Upper lobe of left lung (tissue), 6 donors: ENCODE measurements at regions not wholly inside any gene's neighbourhood (a gene's known extent, or its start where the extent isn't known, plus 50 kb on each side); places are given as distances from the start of the nearest gene placed in this dataset.

Source experiments
- ATAC-seq, 2 donors: fragments of 200-7000 bp; cut with Tn5 transposase; one replicate each; pipeline ENCODE4 v1.9.1; 2022; ENCODE audit warnings: mild to moderate bottlenecking in 2 of 2, moderate library complexity in 2 of 2; ENCODE audit not compliant: low FRiP score in 2 of 2
- DNase-seq, 2 donors: peaks; one replicate each; pipeline ENCODE4 v3.0.0-alpha.2; 2019 to 2020
- H3K27ac ChIP-seq, 4 donors: fragments of 200-600 bp; sonication (generic); one replicate each; pipeline ENCODE4 v1.5.1; 2016 to 2019
- H3K27me3 ChIP-seq, 4 donors: fragments of 200-600 bp; sonication (generic); one replicate each; pipeline ENCODE4 v1.5.1; 2017 to 2019
- H3K36me3 ChIP-seq, 4 donors: fragments of 200-600 bp; sonication (generic); one replicate each; pipeline ENCODE4 v1.5.1; 2016 to 2019
- H3K4me1 ChIP-seq, 4 donors: fragments of 200-600 bp; sonication (generic); one replicate each; pipeline ENCODE4 v1.5.1; 2018 to 2019
- H3K4me3 ChIP-seq, 4 donors: fragments of 200-600 bp; sonication (generic); one replicate each; pipeline ENCODE4 v1.5.1; 2017 to 2019; ENCODE audit warnings: mild to moderate bottlenecking in 2 of 4, moderate library complexity in 1 of 4
- H3K9me3 ChIP-seq, 4 donors: fragments of 200-600 bp; sonication (generic); one replicate each; pipeline ENCODE4 v1.5.1; 2018 to 2019
- EP300 ChIP-seq, 4 donors: sonication (generic); formaldehyde crosslinking; IDR thresholded peaks; one replicate each; pipeline ENCODE4 v1.5.1; 2017; ENCODE audit warnings: antibody characterized with exemption in 4 of 4, control low read depth in 2 of 4
- POLR2A ChIP-seq, 4 donors: fragments of 450-650 bp; IDR thresholded peaks; one replicate each; pipeline ENCODE4 v1.5.1; 2016 to 2017; ENCODE audit warnings: antibody characterized with exemption in 4 of 4, mild to moderate bottlenecking in 2 of 4
- POLR2AphosphoS5 ChIP-seq, 2 donors: sonication (generic); formaldehyde crosslinking; IDR thresholded peaks; one replicate each; pipeline ENCODE4 v1.5.1; 2017; ENCODE audit warnings: antibody characterized with exemption in 2 of 2
- WGBS, 2 donors: methylation state at CpG; one replicate each; pipeline ENCODE4 v1.1.5; 2017 to 2018; 5-methylcytosine and 5-hydroxymethylcytosine counted together
- TF ChIP-seq, protein P1 (sequence below), 6 experiments: fragments of 450-650 bp in 4 of 6; fragments of 200-600 bp in 2 of 6; sonication (generic) in 2 of 6; IDR thresholded peaks; one replicate each; pipeline ENCODE4 v1.5.1; 2016 to 2019; ENCODE audit warnings: antibody characterized with exemption in 6 of 6
- donor health status: DM: no; HTN: no; CAD: no; lungs with moderate emphysema.
- donor health status: DM: no; HTN: yes; CAD: no; lungs with severe emphysema.

DNA sequence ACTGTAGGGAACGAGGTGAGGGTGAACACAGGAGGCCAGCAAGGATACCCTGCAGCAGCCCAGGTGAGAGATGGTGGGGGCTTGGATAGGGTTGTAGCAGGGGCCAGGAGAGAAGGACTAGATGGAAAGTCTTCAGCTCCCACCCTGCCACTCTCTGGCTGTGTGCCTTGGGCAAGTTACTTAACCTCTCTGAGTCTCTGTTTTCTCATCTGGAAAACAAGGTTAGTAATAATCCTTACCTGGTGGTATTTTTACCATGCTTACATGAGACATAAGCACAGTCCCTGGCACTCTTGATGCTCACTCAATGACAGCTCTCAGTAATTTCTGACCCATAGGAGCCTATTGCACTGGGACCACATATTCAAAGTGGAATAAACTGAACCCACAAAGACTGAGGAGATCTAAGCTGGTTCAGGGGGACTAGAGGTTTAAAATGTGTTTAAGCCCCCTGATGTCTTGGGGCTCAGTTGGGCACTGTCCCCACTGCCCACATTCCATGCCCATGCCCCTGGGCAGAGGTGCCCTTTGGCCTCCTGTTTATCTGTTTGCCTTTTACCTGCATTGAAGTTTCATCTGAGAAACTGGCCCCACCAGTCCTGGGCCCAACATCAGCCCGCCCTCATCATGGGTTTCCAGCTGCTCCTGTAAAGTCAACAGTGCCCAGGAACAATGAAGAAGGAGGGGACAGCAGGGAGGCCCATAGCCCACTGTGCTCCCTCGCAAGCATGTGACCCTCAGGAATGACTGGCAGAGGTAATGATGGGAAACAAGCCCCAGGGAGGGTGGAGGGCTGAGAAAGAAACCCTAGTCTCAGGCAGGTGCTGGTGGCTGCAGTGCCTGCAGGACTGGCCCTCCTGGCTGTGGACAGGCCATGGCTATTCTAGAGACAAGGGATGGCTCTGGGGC is 104.0 kb downstream of the VEGFA start:
- 79 to 86% methylated on average over 2 to 3 of the region's 3 CpGs for WGBS, 2 donors
- no peak for TF ChIP-seq POLR2A (IDR thresholded peaks at IDR 0.05)
- TF ChIP-seq, protein P1, sequence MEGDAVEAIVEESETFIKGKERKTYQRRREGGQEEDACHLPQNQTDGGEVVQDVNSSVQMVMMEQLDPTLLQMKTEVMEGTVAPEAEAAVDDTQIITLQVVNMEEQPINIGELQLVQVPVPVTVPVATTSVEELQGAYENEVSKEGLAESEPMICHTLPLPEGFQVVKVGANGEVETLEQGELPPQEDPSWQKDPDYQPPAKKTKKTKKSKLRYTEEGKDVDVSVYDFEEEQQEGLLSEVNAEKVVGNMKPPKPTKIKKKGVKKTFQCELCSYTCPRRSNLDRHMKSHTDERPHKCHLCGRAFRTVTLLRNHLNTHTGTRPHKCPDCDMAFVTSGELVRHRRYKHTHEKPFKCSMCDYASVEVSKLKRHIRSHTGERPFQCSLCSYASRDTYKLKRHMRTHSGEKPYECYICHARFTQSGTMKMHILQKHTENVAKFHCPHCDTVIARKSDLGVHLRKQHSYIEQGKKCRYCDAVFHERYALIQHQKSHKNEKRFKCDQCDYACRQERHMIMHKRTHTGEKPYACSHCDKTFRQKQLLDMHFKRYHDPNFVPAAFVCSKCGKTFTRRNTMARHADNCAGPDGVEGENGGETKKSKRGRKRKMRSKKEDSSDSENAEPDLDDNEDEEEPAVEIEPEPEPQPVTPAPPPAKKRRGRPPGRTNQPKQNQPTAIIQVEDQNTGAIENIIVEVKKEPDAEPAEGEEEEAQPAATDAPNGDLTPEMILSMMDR (IDR thresholded peaks at IDR 0.05), result no peak
- TF ChIP-seq POLR2AphosphoS5 (IDR thresholded peaks at IDR 0.05), result no peak
- no peak for TF ChIP-seq EP300 (IDR thresholded peaks at IDR 0.05)
- Histone ChIP-seq H3K27me3 (no peaks in the 10 kb centered on the region), H3K9me3 (no peaks in the 10 kb centered on the region), H3K4me1 (peaks cover 0 to 13% (median 0%) of the 10 kb centered on the region in 4 donors), H3K27ac (no peak overlapping the region), H3K4me3 (no peak overlapping the region), H3K36me3 (no peaks in the 10 kb centered on the region)
- peak in 1 of 2 donors; percentile 45 for DNase-seq
- no peak for ATAC-seq

GRCh38 chr6:43871933-43872332 is 101.9 kb downstream of the VEGFA start:
- no peak overlapping the region for H3K27ac ChIP-seq
- peak in 1 of 2 donors; percentile 51 for ATAC-seq
- 82 to 85% methylated on average over 4 of the region's 4 CpGs for WGBS, 2 donors

DNA sequence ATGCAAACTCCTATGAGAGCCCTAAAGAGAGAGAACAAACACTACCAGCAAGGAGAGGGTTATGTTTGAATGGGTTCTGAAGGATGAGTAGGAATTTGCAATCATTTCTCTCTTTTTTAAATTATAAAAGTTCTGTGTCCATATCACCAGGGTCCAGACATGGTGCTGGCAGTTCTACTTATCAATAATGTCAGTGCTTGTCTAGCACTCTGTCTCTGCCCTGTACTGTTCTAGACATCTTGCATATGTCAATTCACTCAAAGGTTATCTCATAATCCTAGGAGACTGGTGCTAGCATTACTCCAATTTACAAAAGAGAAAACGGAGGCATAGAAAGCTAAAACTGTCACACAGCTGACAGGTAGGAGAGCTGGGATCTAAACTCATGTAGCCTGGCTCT is 101.3 kb downstream of the VEGFA start:
- Histone ChIP-seq H3K9me3 (no peaks in the 10 kb centered on the region), H3K27ac (no peak overlapping the region), H3K4me3 (no peak overlapping the region), H3K36me3 (no peaks in the 10 kb centered on the region), H3K27me3 (no peaks in the 10 kb centered on the region), H3K4me1 (peaks cover 0 to 13% (median 0%) of the 10 kb centered on the region in 4 donors)
- no peak for ATAC-seq
- no peak for DNase-seq
- TF ChIP-seq, protein P1 (IDR thresholded peaks at IDR 0.05), result no peak
- no peak for TF ChIP-seq POLR2AphosphoS5 (IDR thresholded peaks at IDR 0.05)
- no peak for TF ChIP-seq EP300 (IDR thresholded peaks at IDR 0.05)
- no peak for TF ChIP-seq POLR2A (IDR thresholded peaks at IDR 0.05)
- WGBS, 2 donors, result 47 to 71% methylated on average over 1 of the region's 1 CpG

More at GRCh38 chr6:43871933-43872332, 101.9 kb downstream of the VEGFA start:
- H3K27me3 ChIP-seq, result no peaks in the 10 kb centered on the region
- DNase-seq, result peak in 1 of 2 donors; percentile 80
- H3K4me1 ChIP-seq, result peaks cover 0 to 13% (median 0%) of the 10 kb centered on the region in 4 donors
- H3K36me3 ChIP-seq, result no peaks in the 10 kb centered on the region
- H3K4me3 ChIP-seq, result no peak overlapping the region
- H3K9me3 ChIP-seq, result no peaks in the 10 kb centered on the region
- TF ChIP-seq POLR2A (IDR thresholded peaks at IDR 0.05) (no peak), POLR2AphosphoS5 (IDR thresholded peaks at IDR 0.05) (peak in 1 of 2 donors; percentile 11), EP300 (IDR thresholded peaks at IDR 0.05) (peak in 1 of 4 donors; percentile 34)
- TF ChIP-seq, protein P1 (IDR thresholded peaks at IDR 0.05), result peak in 2 of 6 experiments; percentile 16 to 45

GRCh38 chr6:43870660-43871061 is 100.7 kb downstream of the VEGFA start:
- Histone ChIP-seq H3K4me3 (no peak overlapping the region), H3K9me3 (no peaks in the 10 kb centered on the region), H3K27me3 (no peaks in the 10 kb centered on the region), H3K4me1 (peaks cover 0 to 13% (median 0%) of the 10 kb centered on the region in 4 donors), H3K27ac (no peak overlapping the region), H3K36me3 (no peaks in the 10 kb centered on the region)
- no peak for DNase-seq
- WGBS, 2 donors, result 40 to 51% methylated on average over 3 of the region's 3 CpGs
- no peak for ATAC-seq
- TF ChIP-seq POLR2A (IDR thresholded peaks at IDR 0.05) (no peak), EP300 (IDR thresholded peaks at IDR 0.05) (no peak), POLR2AphosphoS5 (IDR thresholded peaks at IDR 0.05) (no peak)
- TF ChIP-seq, protein P1 (IDR thresholded peaks at IDR 0.05), result no peak
